Nephron (organoid): ENCODE measurements at regions not wholly inside any gene's neighbourhood (a gene's known extent, or its start where the extent isn't known, plus 50 kb on each side); places are given as distances from the start of the nearest gene placed in this dataset.

Experiments
- H3K27ac Mint-ChIP-seq, 3 experiments: 2 replicates each; pipeline ENCODE4 v1.8.0; 2020; ENCODE audit warnings: mixed read lengths in 3 of 3, mild to moderate bottlenecking in 2 of 3, moderate library complexity in 1 of 3
- H3K27me3 Mint-ChIP-seq: 2 replicates; pipeline ENCODE4 v1.8.0; 2021; ENCODE audit warnings: low read depth, mild to moderate bottlenecking, moderate library complexity, mixed read lengths
- H3K36me3 Mint-ChIP-seq: 2 replicates; pipeline ENCODE4 v1.8.0; 2020; ENCODE audit warnings: low read depth, mixed read lengths
- H3K4me1 Mint-ChIP-seq: 2 replicates; pipeline ENCODE4 v1.8.0; 2020; ENCODE audit warnings: mixed read lengths
- H3K4me3 Mint-ChIP-seq, 3 experiments: 2 replicates each; pipeline ENCODE4 v1.8.0; 2020; ENCODE audit warnings: mild to moderate bottlenecking in 3 of 3, mixed read lengths in 3 of 3, moderate library complexity in 2 of 3
- H3K9me3 Mint-ChIP-seq: 2 replicates; pipeline ENCODE4 v1.8.0; 2020; ENCODE audit warnings: mixed read lengths
- TF ChIP-seq, protein P1 (sequence below), 3 experiments: fragments of 200-600 bp; sonication (generic); IDR thresholded peaks; one replicate each; pipeline ENCODE4 v1.5.0; 2021; ENCODE audit warnings: antibody characterized with exemption in 3 of 3; ENCODE audit not compliant: unreplicated experiment in 3 of 3

DNA sequence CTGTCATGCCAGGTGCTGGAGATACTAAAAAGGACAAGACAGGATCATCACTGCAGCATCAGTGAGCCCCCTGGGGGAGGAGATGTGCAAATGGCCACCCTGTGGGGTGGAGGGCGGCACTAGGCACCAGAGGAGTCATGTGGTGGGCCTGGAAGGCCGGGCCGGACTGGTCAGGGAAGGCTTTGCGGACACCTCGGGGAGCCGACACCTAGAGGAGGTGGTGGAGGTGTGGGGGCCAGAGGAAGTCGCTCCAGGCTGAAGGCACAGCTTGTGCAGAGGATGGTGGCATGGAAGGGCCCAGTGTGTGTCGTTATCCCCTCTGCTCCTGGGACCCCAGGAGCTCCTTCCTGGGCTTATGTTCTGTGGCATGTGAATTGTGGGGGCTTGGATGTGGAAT, 437.7 kb downstream of the RPS24 start:
- H3K27me3 Mint-ChIP-seq, result no peaks in the 10 kb centered on the region
- H3K27ac Mint-ChIP-seq, result peak overlapping the region; percentile 96 to 99 (median 99)
- peak overlapping the region in 1 of 3 experiments; percentile 16 for H3K4me3 Mint-ChIP-seq
- peaks cover 52% of the 10 kb centered on the region for H3K4me1 Mint-ChIP-seq
- TF ChIP-seq, protein P1, sequence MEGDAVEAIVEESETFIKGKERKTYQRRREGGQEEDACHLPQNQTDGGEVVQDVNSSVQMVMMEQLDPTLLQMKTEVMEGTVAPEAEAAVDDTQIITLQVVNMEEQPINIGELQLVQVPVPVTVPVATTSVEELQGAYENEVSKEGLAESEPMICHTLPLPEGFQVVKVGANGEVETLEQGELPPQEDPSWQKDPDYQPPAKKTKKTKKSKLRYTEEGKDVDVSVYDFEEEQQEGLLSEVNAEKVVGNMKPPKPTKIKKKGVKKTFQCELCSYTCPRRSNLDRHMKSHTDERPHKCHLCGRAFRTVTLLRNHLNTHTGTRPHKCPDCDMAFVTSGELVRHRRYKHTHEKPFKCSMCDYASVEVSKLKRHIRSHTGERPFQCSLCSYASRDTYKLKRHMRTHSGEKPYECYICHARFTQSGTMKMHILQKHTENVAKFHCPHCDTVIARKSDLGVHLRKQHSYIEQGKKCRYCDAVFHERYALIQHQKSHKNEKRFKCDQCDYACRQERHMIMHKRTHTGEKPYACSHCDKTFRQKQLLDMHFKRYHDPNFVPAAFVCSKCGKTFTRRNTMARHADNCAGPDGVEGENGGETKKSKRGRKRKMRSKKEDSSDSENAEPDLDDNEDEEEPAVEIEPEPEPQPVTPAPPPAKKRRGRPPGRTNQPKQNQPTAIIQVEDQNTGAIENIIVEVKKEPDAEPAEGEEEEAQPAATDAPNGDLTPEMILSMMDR (IDR thresholded peaks at IDR 0.05; ENCODE audit: unreplicated experiment in 3 of 3), result no peak
- peaks cover 3% of the 10 kb centered on the region for H3K36me3 Mint-ChIP-seq
- H3K9me3 Mint-ChIP-seq, result peaks cover 7% of the 10 kb centered on the region

DNA sequence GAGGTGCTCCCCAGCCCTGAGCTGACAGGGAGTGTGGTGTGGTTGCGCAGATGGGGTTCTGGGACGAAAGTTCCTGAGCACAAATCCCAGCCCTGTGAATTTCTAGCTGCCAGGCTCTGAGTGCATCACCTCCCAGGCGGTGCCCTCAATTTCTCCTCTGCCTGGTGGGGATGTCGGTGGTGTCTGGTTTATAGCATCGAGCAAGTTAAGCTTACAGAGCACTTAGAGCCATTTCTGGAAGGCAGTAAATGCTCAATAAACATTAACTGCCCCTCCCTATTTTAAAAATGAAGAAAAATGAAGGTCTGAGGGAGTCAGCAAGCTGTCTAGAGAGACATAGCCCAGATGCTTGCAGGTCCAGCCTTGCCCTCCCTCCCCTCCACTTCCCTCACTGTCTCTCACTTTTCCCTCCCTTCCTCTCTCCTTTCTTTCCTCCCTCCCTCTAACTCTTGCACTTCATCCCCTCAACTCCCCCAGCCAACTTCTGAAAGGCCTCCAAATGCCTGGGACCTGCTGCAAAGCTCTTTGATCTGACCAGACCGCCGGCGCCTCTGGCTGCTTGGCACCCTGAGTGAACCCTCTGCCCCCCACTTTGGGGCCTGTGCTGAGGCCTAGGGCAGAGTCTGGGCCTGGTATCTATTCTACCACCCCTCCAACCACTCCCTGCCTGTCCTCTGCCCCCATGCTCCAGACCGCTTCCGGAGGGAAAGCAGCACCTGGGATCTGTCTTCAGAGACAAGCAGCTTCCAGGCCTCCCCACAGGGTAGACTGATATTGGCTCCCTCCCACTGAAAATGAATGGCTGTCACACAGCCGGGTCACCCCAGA, 438.3 kb downstream of the RPS24 start:
- Mint-ChIP-seq H3K4me3 (peak overlapping the region; percentile 1 to 32 (median 16)), H3K9me3 (peaks cover 7% of the 10 kb centered on the region)

DNA sequence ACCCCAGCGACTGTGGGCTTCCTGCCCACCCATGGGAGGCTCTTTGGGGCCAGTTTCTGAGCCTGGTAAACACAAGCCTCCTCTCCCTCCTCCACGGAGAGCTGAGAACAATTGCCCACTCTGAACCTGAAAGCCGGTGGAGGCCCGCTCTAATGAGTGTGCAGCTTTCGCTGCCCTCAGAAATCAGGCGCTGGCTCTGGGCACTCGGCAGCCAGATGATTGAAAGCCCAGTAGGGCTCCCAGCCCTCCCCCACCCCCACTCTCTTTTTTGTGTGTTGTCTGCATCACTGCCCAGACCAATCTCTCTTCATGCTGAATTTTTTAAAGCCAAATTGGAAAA, 438.9 kb downstream of the RPS24 start:
- H3K36me3 Mint-ChIP-seq, result peaks cover 1% of the 10 kb centered on the region
- no peak overlapping the region for H3K4me3 Mint-ChIP-seq
- TF ChIP-seq, protein P1 (IDR thresholded peaks at IDR 0.05; ENCODE audit: unreplicated experiment in 3 of 3), result no peak
- peak overlapping the region; percentile 96 to 99 (median 99) for H3K27ac Mint-ChIP-seq
- peaks cover 60% of the 10 kb centered on the region for H3K4me1 Mint-ChIP-seq
- H3K9me3 Mint-ChIP-seq, result peaks cover 4% of the 10 kb centered on the region
- no peaks in the 10 kb centered on the region for H3K27me3 Mint-ChIP-seq

More for the DNA sequence above, 438.3 kb downstream of the RPS24 start:
- Mint-ChIP-seq H3K27ac (peak overlapping the region; percentile 96 to 99 (median 99)), H3K4me1 (peaks cover 58% of the 10 kb centered on the region), H3K36me3 (peaks cover 3% of the 10 kb centered on the region), H3K27me3 (no peaks in the 10 kb centered on the region)
- TF ChIP-seq, protein P1 (IDR thresholded peaks at IDR 0.05; ENCODE audit: unreplicated experiment in 3 of 3), result no peak

DNA sequence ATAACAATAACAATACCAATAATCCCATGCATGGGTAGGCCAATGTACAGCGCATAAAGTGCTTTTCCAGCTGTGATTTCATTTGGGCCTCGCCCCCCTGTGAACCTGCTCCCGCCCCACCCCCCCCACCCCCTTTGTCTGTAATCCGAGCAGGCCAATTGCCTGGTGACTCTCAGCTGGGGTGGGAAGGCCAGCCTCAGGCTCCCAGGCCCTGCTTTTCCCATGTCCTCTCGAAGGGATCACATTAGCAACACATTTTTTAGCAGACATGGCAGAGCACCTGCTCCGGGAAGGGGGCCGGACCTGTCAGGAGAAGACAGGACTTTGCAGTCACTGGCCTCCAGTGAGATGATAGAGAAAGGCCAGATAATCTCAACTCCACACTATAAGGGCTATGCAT, 439.3 kb downstream of the RPS24 start:
- H3K4me3 Mint-ChIP-seq, result no peak overlapping the region
- H3K27ac Mint-ChIP-seq, result peak overlapping the region; percentile 96 to 99 (median 99)
- H3K27me3 Mint-ChIP-seq, result no peaks in the 10 kb centered on the region
- H3K9me3 Mint-ChIP-seq, result peaks cover 3% of the 10 kb centered on the region
- TF ChIP-seq, protein P1 (IDR thresholded peaks at IDR 0.05; ENCODE audit: unreplicated experiment in 3 of 3), result no peak
- no peaks in the 10 kb centered on the region for H3K36me3 Mint-ChIP-seq
- H3K4me1 Mint-ChIP-seq, result peaks cover 58% of the 10 kb centered on the region

DNA sequence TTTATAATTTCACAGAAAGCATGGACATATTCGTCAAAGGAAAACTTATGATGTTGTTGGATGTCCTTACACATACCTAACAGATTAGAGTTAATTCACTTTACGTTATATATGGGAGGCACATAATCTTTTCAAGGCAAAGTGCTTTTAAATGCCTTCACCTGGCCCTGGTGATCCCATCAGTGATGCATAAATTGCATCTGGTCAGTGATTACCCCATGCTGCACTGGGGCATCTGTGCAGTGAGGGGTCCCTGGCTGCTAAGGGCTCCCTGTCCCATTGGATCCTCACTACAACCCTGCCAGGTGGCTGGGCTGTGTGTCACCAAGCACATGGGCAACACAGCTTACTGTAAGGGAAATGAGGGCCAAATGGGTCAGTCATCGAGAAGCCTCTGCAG, 441.1 kb downstream of the RPS24 start:
- Mint-ChIP-seq H3K4me1 (peaks cover 58% of the 10 kb centered on the region), H3K27ac (peak overlapping the region in 2 of 3 experiments; percentile 35 to 58), H3K4me3 (no peak overlapping the region), H3K9me3 (peaks cover 1% of the 10 kb centered on the region), H3K36me3 (no peaks in the 10 kb centered on the region), H3K27me3 (no peaks in the 10 kb centered on the region)
- TF ChIP-seq, protein P1 (IDR thresholded peaks at IDR 0.05; ENCODE audit: unreplicated experiment in 3 of 3), result no peak

DNA sequence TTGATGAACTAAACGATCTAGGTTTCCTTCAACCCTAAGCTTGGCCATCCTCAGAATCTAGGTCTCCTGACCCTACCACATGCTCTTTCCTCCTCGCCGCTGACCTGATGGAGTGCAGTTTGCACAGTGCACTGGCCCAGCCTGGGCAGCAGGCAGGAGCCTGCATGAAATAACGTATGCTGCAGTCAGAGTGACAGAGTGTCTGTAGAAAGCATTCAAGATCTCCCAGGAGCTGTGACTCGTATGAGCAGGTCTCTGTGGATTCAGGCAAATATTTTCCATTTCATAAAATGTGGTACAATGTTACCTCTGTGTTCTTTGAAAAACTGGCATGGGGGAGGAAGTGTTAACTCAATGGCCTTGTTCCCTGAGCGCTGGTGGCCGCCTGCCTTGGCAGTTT, 441.8 kb downstream of the RPS24 start:
- Mint-ChIP-seq H3K4me3 (no peak overlapping the region), H3K27me3 (no peaks in the 10 kb centered on the region), H3K9me3 (no peaks in the 10 kb centered on the region), H3K27ac (peak overlapping the region in 2 of 3 experiments; percentile 35 to 58), H3K4me1 (peaks cover 58% of the 10 kb centered on the region), H3K36me3 (no peaks in the 10 kb centered on the region)
- TF ChIP-seq, protein P1 (IDR thresholded peaks at IDR 0.05; ENCODE audit: unreplicated experiment in 3 of 3), result no peak
